ENCODE measurements at regions not wholly inside any gene's neighbourhood (a gene's known extent, or its start where the extent isn't known, plus 50 kb on each side); places are given as distances from the start of the nearest gene placed in this dataset.

GRCh38 chr9:86997156-86997555 is 49.9 kb upstream of the GAS1 start:
- no peak for TF ChIP-seq CTCF (conservative IDR thresholded peaks at IDR 0.05; ENCODE audit: low read depth, low read length)
- no peak overlapping the region for H3K4me3 ChIP-seq (ENCODE audit: low read length)
- no peak for DNase-seq (ENCODE audit: low read depth)

GRCh38 chr9:86997951-86998350 is 50.6 kb upstream of the GAS1 start:
- no peak for DNase-seq (ENCODE audit: low read depth)
- no peak for TF ChIP-seq CTCF (conservative IDR thresholded peaks at IDR 0.05; ENCODE audit: low read depth, low read length)
- no peak overlapping the region for H3K4me3 ChIP-seq (ENCODE audit: low read length)

GRCh38 chr9:87002517-87002916 is 55.2 kb upstream of the GAS1 start:
- TF ChIP-seq CTCF (conservative IDR thresholded peaks at IDR 0.05; ENCODE audit: low read depth, low read length): no peak
- H3K4me3 ChIP-seq (ENCODE audit: low read length): no peak overlapping the region
- no peak for DNase-seq (ENCODE audit: low read depth)

GRCh38 chr9:87004016-87004415 is 56.7 kb upstream of the GAS1 start:
- TF ChIP-seq CTCF (conservative IDR thresholded peaks at IDR 0.05; ENCODE audit: low read depth, low read length): no peak
- no peak for DNase-seq (ENCODE audit: low read depth)

GRCh38 chr9:87006956-87007355 is 59.6 kb upstream of the GAS1 start:
- H3K4me3 ChIP-seq (ENCODE audit: low read length): no peak overlapping the region
- no peak for TF ChIP-seq CTCF (conservative IDR thresholded peaks at IDR 0.05; ENCODE audit: low read depth, low read length)
- no peak for DNase-seq (ENCODE audit: low read depth)

More at GRCh38 chr9:87004016-87004415, 56.7 kb upstream of the GAS1 start:
- no peak overlapping the region for H3K4me3 ChIP-seq (ENCODE audit: low read length)

- no peak overlapping the region for H3K4me3 ChIP-seq (ENCODE audit: low read length)
- TF ChIP-seq CTCF (conservative IDR thresholded peaks at IDR 0.05; ENCODE audit: low read depth, low read length): no peak
- DNase-seq (ENCODE audit: low read depth): no peak
Measured at GRCh38 chr9:87007711-87008366, 60.5 kb upstream of the GAS1 start.

- DNase-seq (ENCODE audit: low read depth): no peak
- TF ChIP-seq CTCF (conservative IDR thresholded peaks at IDR 0.05; ENCODE audit: low read depth, low read length): no peak
- no peak overlapping the region for H3K4me3 ChIP-seq (ENCODE audit: low read length)
Measured at GRCh38 chr9:87008667-87009066, 61.4 kb upstream of the GAS1 start.

Measured in retinal pigment epithelial cell (primary cell).